Transverse colon (tissue), 4 donors: ENCODE measurements at regions not wholly inside any gene's neighbourhood (a gene's known extent, or its start where the extent isn't known, plus 50 kb on each side); places are given as distances from the start of the nearest gene placed in this dataset.

Source experiments
- CTCF ChIP-seq, 5 experiments: fragments of 200-600 bp in 3 of 5; fragments of 450-650 bp in 2 of 5; sonication (generic) in 3 of 5; IDR thresholded peaks; 1 replicate in 2 of 5; 2 replicates in 3 of 5; pipeline ENCODE4 v1.5.1; 2016 to 2017; ENCODE audit warnings: antibody characterized with exemption in 5 of 5, inconsistent platforms in 3 of 5, mild to moderate bottlenecking in 2 of 5, moderate library complexity in 1 of 5
- EP300 ChIP-seq: sonication (generic); formaldehyde crosslinking; IDR thresholded peaks from one replicate; pipeline ENCODE4 v1.6.1; 2017; ENCODE audit warnings: antibody characterized with exemption, low read depth
- POLR2A ChIP-seq: fragments of 450-650 bp; IDR thresholded peaks from one replicate; pipeline ENCODE4 v1.6.1; 2016; ENCODE audit warnings: antibody characterized with exemption, mild to moderate bottlenecking, moderate library complexity
- POLR2AphosphoS5 ChIP-seq, 3 donors: sonication (generic); formaldehyde crosslinking; IDR thresholded peaks; one replicate each; pipeline ENCODE4 v1.6.1; 2016; ENCODE audit warnings: antibody characterized with exemption in 3 of 3

GRCh38 chr12:107478881-107479280 is 206.7 kb upstream of the PWP1 start:
- TF ChIP-seq CTCF (IDR thresholded peaks at IDR 0.05) (no peak), POLR2A (no peak), POLR2AphosphoS5 (IDR thresholded peaks at IDR 0.05) (no peak), EP300 (no peak)
